ENCODE measurements at regions not wholly inside any gene's neighbourhood (a gene's known extent, or its start where the extent isn't known, plus 50 kb on each side); places are given as distances from the start of the nearest gene placed in this dataset.
"Not testable (repeated sequence)": the region's sequence is repeated elsewhere in the genome, so short reads cannot be mapped to it uniquely, and the experiment has no call there.

- H3K9me3 Mint-ChIP-seq (ENCODE audit: low read depth, unreplicated experiment) = peaks cover 12% of the 10 kb centered on the region
- H3K36me3 Mint-ChIP-seq (ENCODE audit: insufficient read depth, unreplicated experiment) = no peaks in the 10 kb centered on the region
- no peak overlapping the region for H3K27ac Mint-ChIP-seq (ENCODE audit: unreplicated experiment)
- no TSS peak for BruUV-seq (replicated peaks)
- intact Hi-C loops (cut with micrococcal nuclease; ENCODE audit: unreplicated experiment) = no loop called here
- DNase-seq = no peak
- CTCF ChIA-PET = no interaction called here
- TF ChIP-seq CTCF (IDR thresholded peaks at IDR 0.05; ENCODE audit: unreplicated experiment) = no peak
- no peaks in the 10 kb centered on the region for H3K4me1 Mint-ChIP-seq (ENCODE audit: low read depth, unreplicated experiment)
- H3K27me3 Mint-ChIP-seq (ENCODE audit: unreplicated experiment) = no peaks in the 10 kb centered on the region
- H3K4me3 Mint-ChIP-seq (ENCODE audit: low read depth, unreplicated experiment) = no peak overlapping the region
Measured at GRCh38 chr18:42364766-42365165, 409.7 kb downstream of the PIK3C3 start.

GRCh38 chr18:42365591-42365990, 410.6 kb downstream of the PIK3C3 start:
- no peaks in the 10 kb centered on the region for H3K36me3 Mint-ChIP-seq (ENCODE audit: insufficient read depth, unreplicated experiment)
- no peak overlapping the region for H3K4me3 Mint-ChIP-seq (ENCODE audit: low read depth, unreplicated experiment)
- H3K4me1 Mint-ChIP-seq (ENCODE audit: low read depth, unreplicated experiment) = no peaks in the 10 kb centered on the region
- CTCF ChIA-PET = no interaction called here
- BruUV-seq (replicated peaks) = no TSS peak
- TF ChIP-seq CTCF (IDR thresholded peaks at IDR 0.05; ENCODE audit: unreplicated experiment) = no peak
- intact Hi-C loops (cut with micrococcal nuclease; ENCODE audit: unreplicated experiment) = no loop called here
- H3K27me3 Mint-ChIP-seq (ENCODE audit: unreplicated experiment) = no peaks in the 10 kb centered on the region
- no peak overlapping the region for H3K27ac Mint-ChIP-seq (ENCODE audit: unreplicated experiment)
- no peak for DNase-seq
- peaks cover 12% of the 10 kb centered on the region for H3K9me3 Mint-ChIP-seq (ENCODE audit: low read depth, unreplicated experiment)

GRCh38 chr18:42373584-42373983, 418.6 kb downstream of the PIK3C3 start:
- no peaks in the 10 kb centered on the region for H3K27me3 Mint-ChIP-seq (ENCODE audit: unreplicated experiment)

GRCh38 chr18:42374961-42375360, 419.9 kb downstream of the PIK3C3 start:
- no TSS peak for BruUV-seq (replicated peaks)

More at GRCh38 chr18:42373584-42373983, 418.6 kb downstream of the PIK3C3 start:
- H3K4me3 Mint-ChIP-seq (ENCODE audit: low read depth, unreplicated experiment) = no peak overlapping the region
- DNase-seq = no peak
- CTCF ChIA-PET = no interaction called here
- H3K9me3 Mint-ChIP-seq (ENCODE audit: low read depth, unreplicated experiment) = peaks cover 13% of the 10 kb centered on the region
- no peak for TF ChIP-seq CTCF (IDR thresholded peaks at IDR 0.05; ENCODE audit: unreplicated experiment)
- H3K27ac Mint-ChIP-seq (ENCODE audit: unreplicated experiment) = no peak overlapping the region
- no TSS peak for BruUV-seq (replicated peaks)
- no peaks in the 10 kb centered on the region for H3K4me1 Mint-ChIP-seq (ENCODE audit: low read depth, unreplicated experiment)
- intact Hi-C loops (cut with micrococcal nuclease; ENCODE audit: unreplicated experiment) = no loop called here
- H3K36me3 Mint-ChIP-seq (ENCODE audit: insufficient read depth, unreplicated experiment) = no peaks in the 10 kb centered on the region

GRCh38 chr18:42378854-42379253, 423.8 kb downstream of the PIK3C3 start:
- H3K4me3 Mint-ChIP-seq (ENCODE audit: low read depth, unreplicated experiment); intact Hi-C loops (cut with micrococcal nuclease; ENCODE audit: unreplicated experiment); BruUV-seq (replicated peaks); H3K4me1 Mint-ChIP-seq (ENCODE audit: low read depth, unreplicated experiment); H3K27me3 Mint-ChIP-seq (ENCODE audit: unreplicated experiment); CTCF ChIA-PET; H3K36me3 Mint-ChIP-seq (ENCODE audit: insufficient read depth, unreplicated experiment); H3K27ac Mint-ChIP-seq (ENCODE audit: unreplicated experiment); DNase-seq: not testable (repeated sequence)
- peaks cover 12% of the 10 kb centered on the region for H3K9me3 Mint-ChIP-seq (ENCODE audit: low read depth, unreplicated experiment)

More at GRCh38 chr18:42374961-42375360, 419.9 kb downstream of the PIK3C3 start:
- Mint-ChIP-seq H3K4me3 (ENCODE audit: low read depth, unreplicated experiment) (no peak overlapping the region), H3K27ac (ENCODE audit: unreplicated experiment) (no peak overlapping the region), H3K36me3 (ENCODE audit: insufficient read depth, unreplicated experiment) (no peaks in the 10 kb centered on the region), H3K4me1 (ENCODE audit: low read depth, unreplicated experiment) (no peaks in the 10 kb centered on the region), H3K27me3 (ENCODE audit: unreplicated experiment) (no peaks in the 10 kb centered on the region), H3K9me3 (ENCODE audit: low read depth, unreplicated experiment) (peaks cover 15% of the 10 kb centered on the region)
- no peak for DNase-seq
- no peak for TF ChIP-seq CTCF (IDR thresholded peaks at IDR 0.05; ENCODE audit: unreplicated experiment)
- CTCF ChIA-PET = no interaction called here
- intact Hi-C loops (cut with micrococcal nuclease; ENCODE audit: unreplicated experiment) = no loop called here

- H3K4me3 Mint-ChIP-seq (ENCODE audit: low read depth, unreplicated experiment); H3K27me3 Mint-ChIP-seq (ENCODE audit: unreplicated experiment); CTCF ChIA-PET; H3K27ac Mint-ChIP-seq (ENCODE audit: unreplicated experiment); H3K36me3 Mint-ChIP-seq (ENCODE audit: insufficient read depth, unreplicated experiment); intact Hi-C loops (cut with micrococcal nuclease; ENCODE audit: unreplicated experiment); DNase-seq; H3K4me1 Mint-ChIP-seq (ENCODE audit: low read depth, unreplicated experiment); BruUV-seq (replicated peaks): not testable (repeated sequence)
- peaks cover 18% of the 10 kb centered on the region for H3K9me3 Mint-ChIP-seq (ENCODE audit: low read depth, unreplicated experiment)
Measured at GRCh38 chr18:42381236-42381635, 426.2 kb downstream of the PIK3C3 start.
